Dedifferentiated amniotic fluid mesenchymal stem cell (primary cell): ENCODE measurements at regions not wholly inside any gene's neighbourhood (a gene's known extent, or its start where the extent isn't known, plus 50 kb on each side); places are given as distances from the start of the nearest gene placed in this dataset.

Experiments
- DNase-seq: peaks from one replicate; pipeline ENCODE4 v3.0.0-alpha.2; 2016; ENCODE audit errors: extremely low spot score

GRCh38 chr1:163807331-163808049 is 485.7 kb downstream of the NUF2 start:
- DNase-seq = no peak

GRCh38 chr1:163813251-163813650 is 491.5 kb downstream of the NUF2 start:
- DNase-seq = no peak

GRCh38 chr1:163820226-163820625 is 498.5 kb downstream of the NUF2 start:
- no peak for DNase-seq

GRCh38 chr1:163820766-163821165 is 499.0 kb downstream of the NUF2 start:
- DNase-seq = peak; percentile 54

GRCh38 chr1:163821679-163822078 is 499.9 kb downstream of the NUF2 start:
- no peak for DNase-seq

- DNase-seq = no peak
These were observed 501.3 kb downstream of the NUF2 start for GRCh38 chr1:163823017-163823416.

GRCh38 chr1:163824006-163824405 is 502.3 kb downstream of the NUF2 start:
- peak; percentile 38 for DNase-seq

- DNase-seq = no peak
These were observed 502.7 kb downstream of the NUF2 start for GRCh38 chr1:163824490-163824889.

GRCh38 chr1:163826500-163826899 is 504.7 kb downstream of the NUF2 start:
- DNase-seq = no peak

GRCh38 chr1:163834778-163835177 is 513.0 kb downstream of the NUF2 start:
- no peak for DNase-seq

GRCh38 chr1:163836481-163836880 is 514.7 kb downstream of the NUF2 start:
- DNase-seq = no peak

GRCh38 chr1:163837206-163837605 is 515.5 kb downstream of the NUF2 start:
- no peak for DNase-seq

GRCh38 chr1:163842571-163842970 is 520.8 kb downstream of the NUF2 start:
- no peak for DNase-seq

- peak; percentile 55 for DNase-seq
These were observed 522.7 kb downstream of the NUF2 start for GRCh38 chr1:163844459-163844858.

GRCh38 chr1:163845279-163845678 is 523.5 kb downstream of the NUF2 start:
- DNase-seq = no peak

GRCh38 chr1:163863731-163864130 is 542.0 kb downstream of the NUF2 start:
- DNase-seq = no peak

GRCh38 chr1:163864207-163864606 is 542.5 kb downstream of the NUF2 start:
- DNase-seq = no peak

GRCh38 chr1:163866564-163866963 is 544.8 kb downstream of the NUF2 start:
- DNase-seq = no peak

- DNase-seq = peak; percentile 77
These were observed 548.9 kb downstream of the NUF2 start for GRCh38 chr1:163870666-163871065.

- peak; percentile 50 for DNase-seq
These were observed 550.3 kb downstream of the NUF2 start for GRCh38 chr1:163872067-163872466.

- peak; percentile 20 for DNase-seq
These were observed 552.3 kb downstream of the NUF2 start for GRCh38 chr1:163874070-163874469.

GRCh38 chr1:163875200-163875926 is 553.6 kb downstream of the NUF2 start:
- DNase-seq = peak; percentile 97

- peak; percentile 89 for DNase-seq
These were observed 554.2 kb downstream of the NUF2 start for GRCh38 chr1:163875927-163876320.
